HEK293T (cell line): ENCODE measurements at regions not wholly inside any gene's neighbourhood (a gene's known extent, or its start where the extent isn't known, plus 50 kb on each side); places are given as distances from the start of the nearest gene placed in this dataset.
"Not testable (repeated sequence)": the region's sequence is repeated elsewhere in the genome, so short reads cannot be mapped to it uniquely, and the experiment has no call there.

Experiments
- CTCF ChIA-PET: fragments of 350-600 bp; formaldehyde crosslinking; extraction: SDS; loops from one replicate; lab custom pipeline; 2021; ENCODE audit warnings: antibody characterized with exemption, inconsistent platforms; lab: Yijun Ruan, JAX
- POLR2A ChIA-PET: fragments of 350-600 bp; formaldehyde crosslinking; extraction: SDS; loops from one replicate; lab custom pipeline; 2020; ENCODE audit warnings: antibody characterized with exemption, inconsistent platforms; lab: Yijun Ruan, JAX
- DNase-seq: peaks from one replicate; pipeline ENCODE4 v3.0.0; 2012; ENCODE audit warnings: mixed read lengths; ENCODE audit errors: extremely low spot score
- ARNT ChIP-seq: fragments of 450-650 bp; IDR thresholded peaks from 2 replicates; pipeline ENCODE4 v1.6.1; 2017; ENCODE audit warnings: mild to moderate bottlenecking
- BHLHE40 ChIP-seq: fragments of 450-650 bp; IDR thresholded peaks from 2 replicates; pipeline ENCODE4 v1.6.1; 2016; ENCODE audit warnings: mild to moderate bottlenecking, moderate library complexity, borderline replicate concordance
- CTBP1 ChIP-seq: fragments of 450-650 bp; IDR thresholded peaks from 2 replicates; pipeline ENCODE4 v1.6.1; 2016; ENCODE audit warnings: borderline replicate concordance
- ELF4 ChIP-seq: fragments of 450-650 bp; IDR thresholded peaks from 2 replicates; pipeline ENCODE4 v1.6.1; 2017; ENCODE audit warnings: antibody characterized with exemption
- FOXA1 ChIP-seq: fragments of 450-650 bp; IDR thresholded peaks from 2 replicates; pipeline ENCODE4 v1.6.1; 2016; ENCODE audit warnings: mild to moderate bottlenecking
- FOXK2 ChIP-seq: fragments of 450-650 bp; IDR thresholded peaks from 2 replicates; pipeline ENCODE4 v1.6.1; 2016; ENCODE audit warnings: mild to moderate bottlenecking
- FOXM1 ChIP-seq: fragments of 450-650 bp; IDR thresholded peaks from 2 replicates; pipeline ENCODE4 v1.6.1; 2017; ENCODE audit warnings: mild to moderate bottlenecking, borderline replicate concordance
- HDGF ChIP-seq: fragments of 450-650 bp; IDR thresholded peaks from 2 replicates; pipeline ENCODE4 v1.6.1; 2017; ENCODE audit warnings: antibody characterized with exemption, borderline replicate concordance
- L3MBTL2 ChIP-seq: fragments of 450-650 bp; conservative IDR thresholded peaks from 2 replicates; pipeline ENCODE4 v1.6.1; 2016; ENCODE audit warnings: mild to moderate bottlenecking
- LEF1 ChIP-seq: fragments of 450-650 bp; IDR thresholded peaks from 2 replicates; pipeline ENCODE4 v1.6.1; 2017; ENCODE audit warnings: mild to moderate bottlenecking, borderline replicate concordance
- NFRKB ChIP-seq: fragments of 450-650 bp; IDR thresholded peaks from 2 replicates; pipeline ENCODE4 v1.6.1; 2016; ENCODE audit warnings: mild to moderate bottlenecking, moderate library complexity
- PKNOX1 ChIP-seq: fragments of 450-650 bp; IDR thresholded peaks from 2 replicates; pipeline ENCODE4 v1.6.1; 2016
- SP1 ChIP-seq: fragments of 450-650 bp; IDR thresholded peaks from 2 replicates; pipeline ENCODE4 v1.6.1; 2017
- SUZ12 ChIP-seq: fragments of 450-650 bp; IDR thresholded peaks from 2 replicates; pipeline ENCODE4 v1.6.1; 2016; ENCODE audit warnings: mild to moderate bottlenecking
- TARDBP ChIP-seq: fragments of 450-650 bp; IDR thresholded peaks from 2 replicates; pipeline ENCODE4 v1.6.1; 2016
- ZNF384 ChIP-seq: fragments of 450-650 bp; IDR thresholded peaks from 2 replicates; pipeline ENCODE4 v1.6.1; 2016

- CTCF ChIA-PET: no interaction called here
- DNase-seq: no peak
- TF ChIP-seq HDGF (no peak), ZNF384 (no peak), CTBP1 (no peak), BHLHE40 (no peak), TARDBP (no peak), SUZ12 (no peak), FOXA1 (no peak), FOXM1 (no peak)
- POLR2A ChIA-PET: no interaction called here
Observed at GRCh38 chr2:2472044-2472443, 141.0 kb upstream of the MYT1L start.

DNA sequence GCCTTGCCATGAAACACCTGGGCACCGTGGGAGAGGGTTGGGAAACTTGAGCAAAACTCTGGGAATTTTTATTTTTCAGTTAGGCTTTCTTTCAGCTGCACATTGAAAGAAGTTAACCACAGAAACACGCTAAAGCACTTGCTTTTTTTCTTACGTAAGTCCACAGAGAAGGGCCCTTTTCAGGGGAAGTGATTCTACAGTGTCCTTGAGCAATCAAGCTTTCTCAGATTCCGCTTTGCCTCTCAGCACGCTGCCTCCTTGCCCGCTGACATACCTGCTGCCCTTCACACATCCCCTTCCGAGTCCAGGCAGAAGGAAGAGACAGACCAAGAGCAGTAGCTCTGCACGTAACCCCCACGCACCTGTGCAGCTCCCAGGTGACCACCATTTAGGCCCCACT, 135.5 kb upstream of the MYT1L start:
- ChIA-PET CTCF (no interaction called here), POLR2A (no interaction called here)
- DNase-seq: no peak
- TF ChIP-seq TARDBP: no peak
- TF ChIP-seq FOXK2: no peak
- TF ChIP-seq FOXM1: no peak
- no peak for TF ChIP-seq HDGF
- TF ChIP-seq ARNT: no peak
- no peak for TF ChIP-seq NFRKB
- TF ChIP-seq PKNOX1: no peak
- no peak for TF ChIP-seq SUZ12

DNA sequence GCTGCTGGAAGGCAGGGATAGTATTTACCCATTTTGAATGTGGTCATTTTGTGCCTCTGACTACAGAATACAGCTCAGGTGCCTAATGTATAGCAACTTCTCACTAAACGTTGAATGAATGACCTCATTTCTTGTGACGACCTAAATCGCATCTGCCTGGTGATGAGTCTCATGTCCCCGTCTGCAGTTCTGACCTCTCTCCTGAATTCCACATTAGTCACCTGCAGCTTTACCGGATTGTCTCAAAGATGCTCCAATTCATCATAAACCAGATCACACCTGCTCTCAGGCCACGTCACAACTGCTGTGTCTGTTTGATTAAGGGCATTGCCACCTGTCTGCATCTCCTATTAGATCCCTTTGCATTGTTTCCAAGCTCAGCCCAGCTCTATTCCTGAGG, 133.6 kb upstream of the MYT1L start:
- no peak for DNase-seq

GRCh38 chr2:2464094-2464493, 133.0 kb upstream of the MYT1L start:
- peak; percentile 12 for DNase-seq
- POLR2A ChIA-PET: no interaction called here
- TF ChIP-seq SP1 (no peak), PKNOX1 (no peak), HDGF (no peak), TARDBP (no peak), LEF1 (no peak), ZNF384 (no peak), FOXK2 (no peak), L3MBTL2 (no peak), FOXM1 (no peak), ARNT (no peak), BHLHE40 (no peak)
- CTCF ChIA-PET: no interaction called here

More for the DNA sequence above, 133.6 kb upstream of the MYT1L start:
- ChIA-PET CTCF (no interaction called here), POLR2A (no interaction called here)
- TF ChIP-seq CTBP1 (no peak), BHLHE40 (no peak), SUZ12 (no peak), PKNOX1 (no peak), FOXK2 (no peak), LEF1 (no peak), HDGF (no peak), ZNF384 (no peak), TARDBP (no peak), L3MBTL2 (no peak), ELF4 (no peak), NFRKB (no peak), FOXM1 (no peak), SP1 (no peak), ARNT (no peak), FOXA1 (no peak)

GRCh38 chr2:2456721-2457120, 125.6 kb upstream of the MYT1L start:
- POLR2A ChIA-PET: no interaction called here
- CTCF ChIA-PET: no interaction called here
- no peak for DNase-seq
- TF ChIP-seq ELF4 (no peak), SP1 (no peak)

GRCh38 chr2:2455151-2455550, 124.1 kb upstream of the MYT1L start:
- TF ChIP-seq PKNOX1 (no peak), FOXM1 (no peak), HDGF (no peak), TARDBP (no peak)
- POLR2A ChIA-PET: no interaction called here
- CTCF ChIA-PET: no interaction called here
- no peak for DNase-seq

- DNase-seq: no peak
- ChIA-PET CTCF (no interaction called here), POLR2A (no interaction called here)
- TF ChIP-seq LEF1: no peak
- TF ChIP-seq FOXA1: no peak
- TF ChIP-seq SP1: no peak
- no peak for TF ChIP-seq NFRKB
Observed at GRCh38 chr2:2452961-2453360, 121.9 kb upstream of the MYT1L start.

- DNase-seq, POLR2A ChIA-PET, CTCF ChIA-PET: not testable (repeated sequence)
Observed at GRCh38 chr2:2451275-2451674, 120.2 kb upstream of the MYT1L start.
